ENCODE measurements at regions not wholly inside any gene's neighbourhood (a gene's known extent, or its start where the extent isn't known, plus 50 kb on each side); places are given as distances from the start of the nearest gene placed in this dataset.

- TF ChIP-seq, protein P1, sequence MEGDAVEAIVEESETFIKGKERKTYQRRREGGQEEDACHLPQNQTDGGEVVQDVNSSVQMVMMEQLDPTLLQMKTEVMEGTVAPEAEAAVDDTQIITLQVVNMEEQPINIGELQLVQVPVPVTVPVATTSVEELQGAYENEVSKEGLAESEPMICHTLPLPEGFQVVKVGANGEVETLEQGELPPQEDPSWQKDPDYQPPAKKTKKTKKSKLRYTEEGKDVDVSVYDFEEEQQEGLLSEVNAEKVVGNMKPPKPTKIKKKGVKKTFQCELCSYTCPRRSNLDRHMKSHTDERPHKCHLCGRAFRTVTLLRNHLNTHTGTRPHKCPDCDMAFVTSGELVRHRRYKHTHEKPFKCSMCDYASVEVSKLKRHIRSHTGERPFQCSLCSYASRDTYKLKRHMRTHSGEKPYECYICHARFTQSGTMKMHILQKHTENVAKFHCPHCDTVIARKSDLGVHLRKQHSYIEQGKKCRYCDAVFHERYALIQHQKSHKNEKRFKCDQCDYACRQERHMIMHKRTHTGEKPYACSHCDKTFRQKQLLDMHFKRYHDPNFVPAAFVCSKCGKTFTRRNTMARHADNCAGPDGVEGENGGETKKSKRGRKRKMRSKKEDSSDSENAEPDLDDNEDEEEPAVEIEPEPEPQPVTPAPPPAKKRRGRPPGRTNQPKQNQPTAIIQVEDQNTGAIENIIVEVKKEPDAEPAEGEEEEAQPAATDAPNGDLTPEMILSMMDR (IDR thresholded peaks at IDR 0.05): no peak
- ATAC-seq (ENCODE audit: low FRiP score) (no peak), DNase-seq (ENCODE audit: low spot score) (no peak)
Observed at GRCh38 chr13:81726037-81726726, 1385.3 kb upstream of the SPRY2 start.

GRCh38 chr13:81722456-81722855 is 1381.5 kb upstream of the SPRY2 start:
- ATAC-seq (ENCODE audit: low FRiP score): no peak
- no peak for DNase-seq (ENCODE audit: low spot score)
- TF ChIP-seq, protein P1 (IDR thresholded peaks at IDR 0.05): no peak

GRCh38 chr13:81721400-81721799 is 1380.5 kb upstream of the SPRY2 start:
- TF ChIP-seq, protein P1 (IDR thresholded peaks at IDR 0.05): no peak
- ATAC-seq (ENCODE audit: low FRiP score): no peak
- no peak for DNase-seq (ENCODE audit: low spot score)

DNA sequence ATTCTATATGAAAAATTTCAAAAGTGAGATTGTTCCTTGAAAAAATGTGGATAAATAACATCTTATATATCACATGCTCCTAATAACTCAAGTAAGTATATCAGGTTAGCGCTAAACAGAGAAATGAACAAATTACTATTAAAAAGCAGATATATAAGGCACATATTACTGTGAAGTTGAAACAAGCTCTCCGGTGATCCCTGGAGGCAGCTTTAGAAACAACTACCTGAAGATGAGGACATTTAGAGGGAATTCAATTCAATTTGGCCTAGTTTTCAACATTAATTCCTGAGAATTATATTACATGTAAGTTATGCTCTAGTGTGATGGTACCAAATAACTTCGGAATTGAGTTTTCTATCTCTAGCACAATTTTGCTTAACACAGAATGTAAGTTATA is 1373.6 kb upstream of the SPRY2 start:
- TF ChIP-seq, protein P1 (IDR thresholded peaks at IDR 0.05): no peak
- ATAC-seq (ENCODE audit: low FRiP score) (no peak), DNase-seq (ENCODE audit: low spot score) (no peak)

GRCh38 chr13:81713201-81713600 is 1372.3 kb upstream of the SPRY2 start:
- DNase-seq (ENCODE audit: low spot score) (no peak), ATAC-seq (ENCODE audit: low FRiP score) (no peak)
- TF ChIP-seq, protein P1 (IDR thresholded peaks at IDR 0.05): no peak

GRCh38 chr13:81697826-81698225 is 1356.9 kb upstream of the SPRY2 start:
- ATAC-seq (ENCODE audit: low FRiP score): no peak
- no peak for DNase-seq (ENCODE audit: low spot score)
- TF ChIP-seq, protein P1 (IDR thresholded peaks at IDR 0.05): no peak

- DNase-seq (ENCODE audit: low spot score) (no peak), ATAC-seq (ENCODE audit: low FRiP score) (no peak)
- TF ChIP-seq, protein P1 (IDR thresholded peaks at IDR 0.05): no peak
Observed at GRCh38 chr13:81686877-81687276, 1346.0 kb upstream of the SPRY2 start.

Data from omental fat pad (tissue), 3 donors.